Tibial nerve (tissue), 4 donors: ENCODE measurements at regions not wholly inside any gene's neighbourhood (a gene's known extent, or its start where the extent isn't known, plus 50 kb on each side); places are given as distances from the start of the nearest gene placed in this dataset.
"Not testable (repeated sequence)": the region's sequence is repeated elsewhere in the genome, so short reads cannot be mapped to it uniquely, and the experiment has no call there.

Experiments
- CTCF ChIP-seq, 5 experiments: fragments of 200-600 bp in 3 of 5; fragments of 450-650 bp in 2 of 5; sonication (generic) in 3 of 5; IDR thresholded peaks; one replicate each; pipeline ENCODE4 v1.5.1; 2016 to 2019; ENCODE audit warnings: antibody characterized with exemption in 5 of 5, mild to moderate bottlenecking in 3 of 5, moderate library complexity in 2 of 5
- EP300 ChIP-seq, 2 donors: sonication (generic); formaldehyde crosslinking; IDR thresholded peaks; one replicate each; pipeline ENCODE4 v1.6.1; 2017; ENCODE audit warnings: antibody characterized with exemption in 2 of 2, mild to moderate bottlenecking in 1 of 2
- POLR2A ChIP-seq, 2 donors: fragments of 450-650 bp; IDR thresholded peaks; one replicate each; pipeline ENCODE4 v1.6.1; 2017; ENCODE audit warnings: antibody characterized with exemption in 2 of 2, mild to moderate bottlenecking in 2 of 2, moderate library complexity in 2 of 2

- not testable (repeated sequence) for TF ChIP-seq EP300, CTCF, POLR2A (IDR thresholded peaks at IDR 0.05)
Observed at GRCh38 chr5:179399327-179399726, 54.1 kb upstream of the ADAMTS2 start.
